A673 (cell line): ENCODE measurements at regions not wholly inside any gene's neighbourhood (a gene's known extent, or its start where the extent isn't known, plus 50 kb on each side); places are given as distances from the start of the nearest gene placed in this dataset.

ENCODE experiments used
- CTCF ChIP-seq: fragments of 300-800, 200-600 bp; sonication (generic); conservative IDR thresholded peaks from 2 replicates; pipeline ENCODE4 v1.5.1; 2017; ENCODE audit warnings: low read depth, mild to moderate bottlenecking, antibody characterized with exemption, low read length, moderate library complexity, mixed read lengths
- EZH2 ChIP-seq: fragments of 200-600 bp; sonication (generic); IDR thresholded peaks from 2 replicates; pipeline ENCODE4 v1.6.1; 2017; ENCODE audit warnings: borderline replicate concordance, low read depth, mild to moderate bottlenecking, mixed read lengths, antibody characterized with exemption, low read length; ENCODE audit not compliant: poor library complexity, severe bottlenecking

- no peak for TF ChIP-seq CTCF
- no peak for TF ChIP-seq EZH2
Measured at GRCh38 chr5:54754878-54755277, 230.5 kb downstream of the ESM1 start.
